ENCODE measurements at regions not wholly inside any gene's neighbourhood (a gene's known extent, or its start where the extent isn't known, plus 50 kb on each side); places are given as distances from the start of the nearest gene placed in this dataset.

DNA sequence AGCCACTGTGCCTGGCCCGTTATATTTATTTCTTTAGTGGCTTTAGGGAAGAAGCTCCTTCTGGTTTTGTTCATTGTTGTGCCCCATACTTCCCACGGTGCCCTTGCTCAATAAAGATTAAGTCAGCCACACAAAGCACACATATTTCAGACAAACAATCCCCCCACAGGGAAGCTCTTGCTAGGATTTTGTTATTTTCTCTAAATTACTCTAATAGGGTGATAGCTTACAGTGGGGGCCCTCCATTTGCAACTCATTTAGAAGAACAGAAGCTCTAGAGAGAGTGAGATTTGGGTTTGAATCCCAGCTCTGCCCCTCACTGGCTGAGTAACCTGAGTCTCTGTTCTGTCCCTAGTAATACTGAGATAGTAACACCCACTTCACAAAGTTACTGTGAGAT, 499.9 kb downstream of the GRIN2A start:
- H3K4me3 ChIP-seq (ENCODE audit: low read depth, low read length), result no peak overlapping the region
- no peak for TF ChIP-seq MYC (IDR thresholded peaks at IDR 0.05; ENCODE audit: low read depth, low read length)
- no peak for TF ChIP-seq POLR2A (IDR thresholded peaks at IDR 0.05; ENCODE audit: extremely low read depth, insufficient read length)
- TF ChIP-seq, protein P1, sequence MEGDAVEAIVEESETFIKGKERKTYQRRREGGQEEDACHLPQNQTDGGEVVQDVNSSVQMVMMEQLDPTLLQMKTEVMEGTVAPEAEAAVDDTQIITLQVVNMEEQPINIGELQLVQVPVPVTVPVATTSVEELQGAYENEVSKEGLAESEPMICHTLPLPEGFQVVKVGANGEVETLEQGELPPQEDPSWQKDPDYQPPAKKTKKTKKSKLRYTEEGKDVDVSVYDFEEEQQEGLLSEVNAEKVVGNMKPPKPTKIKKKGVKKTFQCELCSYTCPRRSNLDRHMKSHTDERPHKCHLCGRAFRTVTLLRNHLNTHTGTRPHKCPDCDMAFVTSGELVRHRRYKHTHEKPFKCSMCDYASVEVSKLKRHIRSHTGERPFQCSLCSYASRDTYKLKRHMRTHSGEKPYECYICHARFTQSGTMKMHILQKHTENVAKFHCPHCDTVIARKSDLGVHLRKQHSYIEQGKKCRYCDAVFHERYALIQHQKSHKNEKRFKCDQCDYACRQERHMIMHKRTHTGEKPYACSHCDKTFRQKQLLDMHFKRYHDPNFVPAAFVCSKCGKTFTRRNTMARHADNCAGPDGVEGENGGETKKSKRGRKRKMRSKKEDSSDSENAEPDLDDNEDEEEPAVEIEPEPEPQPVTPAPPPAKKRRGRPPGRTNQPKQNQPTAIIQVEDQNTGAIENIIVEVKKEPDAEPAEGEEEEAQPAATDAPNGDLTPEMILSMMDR (IDR thresholded peaks at IDR 0.05; ENCODE audit: low read depth, low read length), result no peak
- TF ChIP-seq, protein P2, sequence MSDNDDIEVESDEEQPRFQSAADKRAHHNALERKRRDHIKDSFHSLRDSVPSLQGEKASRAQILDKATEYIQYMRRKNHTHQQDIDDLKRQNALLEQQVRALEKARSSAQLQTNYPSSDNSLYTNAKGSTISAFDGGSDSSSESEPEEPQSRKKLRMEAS (IDR thresholded peaks at IDR 0.05; ENCODE audit: low read depth, low read length), result no peak
- no peak for DNase-seq (ENCODE audit: low read depth)

DNA sequence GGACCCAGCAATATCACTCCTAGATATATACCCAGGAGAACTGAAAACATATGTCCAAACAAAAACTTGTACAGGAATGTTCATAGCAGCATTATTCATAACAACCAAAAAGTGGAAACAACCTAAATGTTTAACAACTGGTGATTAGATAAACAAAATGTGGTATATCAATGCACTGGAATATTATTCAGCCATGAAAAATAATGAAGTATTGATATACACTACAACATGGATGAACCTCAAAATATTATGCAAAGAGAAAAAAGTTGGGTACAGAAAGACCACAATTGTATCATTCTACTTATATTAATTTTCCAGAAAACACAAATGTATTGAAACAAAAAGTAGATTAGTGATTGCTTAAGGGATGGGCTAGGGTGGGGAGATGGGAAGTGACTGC, 498.6 kb downstream of the GRIN2A start:
- DNase-seq (ENCODE audit: low read depth), result no peak
- TF ChIP-seq MYC (IDR thresholded peaks at IDR 0.05; ENCODE audit: low read depth, low read length) (no peak), POLR2A (IDR thresholded peaks at IDR 0.05; ENCODE audit: extremely low read depth, insufficient read length) (no peak)
- TF ChIP-seq, protein P2 (IDR thresholded peaks at IDR 0.05; ENCODE audit: low read depth, low read length), result no peak
- TF ChIP-seq, protein P1 (IDR thresholded peaks at IDR 0.05; ENCODE audit: low read depth, low read length), result no peak
- H3K4me3 ChIP-seq (ENCODE audit: low read depth, low read length), result no peak overlapping the region

DNA sequence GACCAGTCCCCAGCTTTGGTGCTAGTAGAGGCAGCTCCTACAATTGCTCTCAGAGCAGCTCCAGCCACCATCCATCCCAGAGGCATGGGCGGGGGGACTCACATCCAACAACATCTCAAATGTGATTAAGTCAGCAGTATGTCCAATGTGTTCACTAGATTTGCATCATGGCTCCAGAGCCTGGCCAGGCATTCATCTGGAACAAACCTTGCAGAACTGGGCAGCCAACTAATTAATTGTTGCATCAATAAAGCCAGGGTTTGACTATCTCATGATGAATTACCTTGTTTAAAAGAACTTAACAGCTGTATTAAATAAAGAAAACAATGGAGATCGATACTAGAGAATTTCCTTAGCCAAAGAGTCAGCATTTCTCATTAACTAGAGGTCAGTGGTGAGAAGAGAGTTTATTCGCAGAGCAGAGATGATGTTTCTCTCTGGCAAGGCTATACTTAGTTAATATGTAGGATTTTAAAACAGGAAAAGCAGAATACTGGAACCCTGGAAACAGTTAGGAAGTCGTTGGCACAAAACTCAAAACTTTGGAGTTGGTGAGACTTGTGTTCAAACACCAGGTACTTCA, 494.4 kb downstream of the GRIN2A start:
- DNase-seq (ENCODE audit: low read depth), result no peak
- TF ChIP-seq MYC (IDR thresholded peaks at IDR 0.05; ENCODE audit: low read depth, low read length), result no peak
- TF ChIP-seq, protein P2 (IDR thresholded peaks at IDR 0.05; ENCODE audit: low read depth, low read length), result no peak
- TF ChIP-seq, protein P1 (IDR thresholded peaks at IDR 0.05; ENCODE audit: low read depth, low read length), result no peak
- TF ChIP-seq POLR2A (IDR thresholded peaks at IDR 0.05; ENCODE audit: extremely low read depth, insufficient read length), result no peak
- H3K4me3 ChIP-seq (ENCODE audit: low read depth, low read length), result no peak overlapping the region

DNA sequence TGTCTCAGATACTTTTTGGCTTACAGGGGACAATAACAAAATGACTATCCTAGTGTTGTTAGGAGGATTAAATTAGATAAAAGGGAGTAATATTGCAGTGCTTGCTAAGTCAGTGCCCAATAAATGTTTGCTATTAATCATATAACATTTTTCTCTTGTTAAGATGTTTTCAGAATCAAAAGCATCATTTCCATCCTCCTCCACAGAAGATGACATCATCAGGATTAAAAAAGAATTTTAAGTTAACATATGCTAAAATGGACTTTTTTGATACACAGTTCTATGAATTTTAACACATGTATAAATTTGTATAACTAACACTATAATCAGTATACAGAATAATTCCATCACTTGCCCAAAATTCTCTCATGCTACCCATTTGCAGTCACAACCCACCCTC, 492.6 kb downstream of the GRIN2A start:
- TF ChIP-seq MYC (IDR thresholded peaks at IDR 0.05; ENCODE audit: low read depth, low read length), result no peak
- TF ChIP-seq, protein P2 (IDR thresholded peaks at IDR 0.05; ENCODE audit: low read depth, low read length), result no peak
- TF ChIP-seq, protein P1 (IDR thresholded peaks at IDR 0.05; ENCODE audit: low read depth, low read length), result no peak
- TF ChIP-seq POLR2A (IDR thresholded peaks at IDR 0.05; ENCODE audit: extremely low read depth, insufficient read length), result no peak
- no peak overlapping the region for H3K4me3 ChIP-seq (ENCODE audit: low read depth, low read length)
- DNase-seq (ENCODE audit: low read depth), result no peak

DNA sequence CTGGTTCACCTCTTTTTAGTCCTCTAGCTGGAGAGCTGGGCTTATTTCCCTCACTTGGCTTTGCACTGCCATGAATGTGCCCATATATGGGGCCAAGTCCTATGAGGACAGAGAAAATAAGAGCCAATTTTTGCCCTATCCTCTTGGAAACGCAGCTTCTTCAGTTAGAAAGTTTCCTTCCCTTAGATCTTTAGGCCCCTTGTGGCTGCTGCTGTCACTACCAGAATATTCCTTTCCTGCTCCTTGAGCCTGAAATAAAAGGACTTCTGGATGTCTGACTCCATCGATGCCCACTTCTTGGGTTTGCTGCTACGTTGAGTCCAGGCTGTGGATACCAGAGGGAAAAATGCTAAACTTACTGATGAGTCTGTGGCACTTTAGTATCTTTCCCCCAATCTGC, 487.1 kb downstream of the GRIN2A start:
- H3K4me3 ChIP-seq (ENCODE audit: low read depth, low read length), result no peak overlapping the region
- no peak for DNase-seq (ENCODE audit: low read depth)
- TF ChIP-seq MYC (IDR thresholded peaks at IDR 0.05; ENCODE audit: low read depth, low read length) (no peak), POLR2A (IDR thresholded peaks at IDR 0.05; ENCODE audit: extremely low read depth, insufficient read length) (no peak)
- TF ChIP-seq, protein P2 (IDR thresholded peaks at IDR 0.05; ENCODE audit: low read depth, low read length), result no peak
- TF ChIP-seq, protein P1 (IDR thresholded peaks at IDR 0.05; ENCODE audit: low read depth, low read length), result no peak

Data from NB4 (cell line).